ENCODE measurements at regions not wholly inside any gene's neighbourhood (a gene's known extent, or its start where the extent isn't known, plus 50 kb on each side); places are given as distances from the start of the nearest gene placed in this dataset.

DNA sequence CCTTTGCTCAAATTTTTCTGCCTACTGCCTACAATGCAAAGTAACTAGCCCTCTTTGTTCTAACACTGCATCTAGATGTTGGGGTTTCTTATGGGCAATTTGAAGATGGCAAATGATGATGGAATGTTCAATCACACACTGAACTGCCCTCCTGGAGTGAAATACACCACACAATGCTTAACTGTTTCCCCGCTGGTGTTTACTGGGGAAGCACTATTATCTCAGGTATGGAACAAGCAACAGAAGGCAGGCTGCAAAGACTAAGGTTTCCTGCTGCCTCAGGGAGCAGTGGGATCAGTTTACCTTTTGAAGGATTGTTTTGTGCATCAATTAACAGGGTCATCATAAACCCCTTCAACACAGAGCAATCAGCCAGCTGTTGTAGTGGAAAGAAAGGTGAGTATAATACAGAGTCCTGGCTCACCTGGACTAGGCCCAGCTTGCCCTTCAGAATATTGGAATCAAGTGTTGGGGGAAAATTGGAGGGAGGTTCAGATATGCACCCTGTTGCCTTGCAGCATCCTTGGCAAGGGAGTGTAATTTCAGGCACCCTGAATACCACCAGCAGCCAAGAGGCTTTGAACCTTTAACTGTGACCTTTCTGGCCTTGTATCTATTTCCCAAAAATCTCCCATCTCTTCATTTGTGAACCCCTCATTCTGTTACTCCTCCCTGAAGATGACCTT lies 105.4 kb upstream of the CDH11 start:
- TF ChIP-seq CTCF (IDR thresholded peaks at IDR 0.05) (no peak), POLR2A (IDR thresholded peaks at IDR 0.05) (no peak), POLR2AphosphoS5 (IDR thresholded peaks at IDR 0.05) (no peak)
